Endometrial microvascular endothelial cells (primary cell): ENCODE measurements at regions not wholly inside any gene's neighbourhood (a gene's known extent, or its start where the extent isn't known, plus 50 kb on each side); places are given as distances from the start of the nearest gene placed in this dataset.
"Not testable (repeated sequence)": the region's sequence is repeated elsewhere in the genome, so short reads cannot be mapped to it uniquely, and the experiment has no call there.

Experiments used
- in situ Hi-C: cut with HindIII; loops from 2 replicates; pipeline ENCODE4 v1.10.0; 2017; ENCODE audit warnings: low sequenced_read_pairs, low pct_unique_long_range_greater_than_20kb; ENCODE audit errors: inconsistent ontology term

GRCh38 chr2:16096962-16097361, 156.6 kb downstream of the MYCN start:
- in situ Hi-C loops, result no loop called here

GRCh38 chr2:16095483-16095882, 155.1 kb downstream of the MYCN start:
- in situ Hi-C loops, result not testable (repeated sequence)

- in situ Hi-C loops, result no loop called here
These were observed 154.5 kb downstream of the MYCN start for GRCh38 chr2:16094811-16095210.

- in situ Hi-C loops, result no loop called here
These were observed 153.5 kb downstream of the MYCN start for GRCh38 chr2:16093639-16094529.

- in situ Hi-C loops, result no loop called here
These were observed 152.7 kb downstream of the MYCN start for GRCh38 chr2:16092861-16093638.

- in situ Hi-C loops, result no loop called here
These were observed 151.4 kb downstream of the MYCN start for GRCh38 chr2:16091576-16092282.

GRCh38 chr2:16090650-16091575, 150.6 kb downstream of the MYCN start:
- in situ Hi-C loops, result no loop called here

GRCh38 chr2:16089491-16089890, 149.1 kb downstream of the MYCN start:
- in situ Hi-C loops, result not testable (repeated sequence)

GRCh38 chr2:16088802-16089112, 148.4 kb downstream of the MYCN start:
- in situ Hi-C loops, result no loop called here

GRCh38 chr2:16088035-16088801, 147.9 kb downstream of the MYCN start:
- in situ Hi-C loops, result no loop called here

- in situ Hi-C loops, result not testable (repeated sequence)
These were observed 145.8 kb downstream of the MYCN start for GRCh38 chr2:16086136-16086535.

GRCh38 chr2:16085073-16085472, 144.7 kb downstream of the MYCN start:
- in situ Hi-C loops, result no loop called here

GRCh38 chr2:16084274-16084673, 143.9 kb downstream of the MYCN start:
- in situ Hi-C loops, result no loop called here

- in situ Hi-C loops, result no loop called here
These were observed 141.9 kb downstream of the MYCN start for GRCh38 chr2:16082276-16082675.

GRCh38 chr2:16081316-16082200, 141.2 kb downstream of the MYCN start:
- in situ Hi-C loops, result no loop called here

- in situ Hi-C loops, result no loop called here
These were observed 140.2 kb downstream of the MYCN start for GRCh38 chr2:16080516-16080915.

GRCh38 chr2:16080071-16080470, 139.7 kb downstream of the MYCN start:
- in situ Hi-C loops, result no loop called here
